ENCODE measurements at regions not wholly inside any gene's neighbourhood (a gene's known extent, or its start where the extent isn't known, plus 50 kb on each side); places are given as distances from the start of the nearest gene placed in this dataset.

DNA sequence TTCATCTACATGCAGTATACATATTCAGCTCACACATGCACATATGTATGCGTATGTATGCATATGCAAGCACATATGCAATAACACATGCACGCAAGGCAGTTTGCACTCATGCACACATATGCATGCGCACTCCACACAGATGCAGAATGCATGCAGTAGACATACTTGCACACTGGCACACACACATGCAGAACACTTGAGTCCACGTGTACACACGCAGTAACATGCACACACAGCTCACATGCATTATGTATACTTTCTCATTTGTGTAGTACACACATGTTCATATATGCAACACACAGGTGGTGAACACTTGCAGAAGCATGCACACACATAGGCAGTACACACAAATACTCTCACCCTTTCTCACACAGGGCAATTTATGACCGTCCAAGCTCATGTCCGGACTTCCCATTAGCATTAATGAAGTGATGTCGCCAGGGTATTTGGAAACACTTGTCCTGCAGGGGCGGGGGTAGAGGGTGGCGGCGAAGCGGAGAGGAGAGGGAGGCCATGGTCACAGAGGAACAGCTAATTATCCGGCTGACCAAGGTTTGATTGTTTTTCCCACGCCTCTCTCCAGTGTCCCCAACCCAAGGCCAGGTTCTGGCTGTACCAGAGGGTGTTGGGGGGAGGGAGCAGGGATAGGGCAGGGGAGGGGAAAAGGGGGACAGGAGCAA, 91.3 kb downstream of the VEGFA start:
- DNase-seq, result no peak

DNA sequence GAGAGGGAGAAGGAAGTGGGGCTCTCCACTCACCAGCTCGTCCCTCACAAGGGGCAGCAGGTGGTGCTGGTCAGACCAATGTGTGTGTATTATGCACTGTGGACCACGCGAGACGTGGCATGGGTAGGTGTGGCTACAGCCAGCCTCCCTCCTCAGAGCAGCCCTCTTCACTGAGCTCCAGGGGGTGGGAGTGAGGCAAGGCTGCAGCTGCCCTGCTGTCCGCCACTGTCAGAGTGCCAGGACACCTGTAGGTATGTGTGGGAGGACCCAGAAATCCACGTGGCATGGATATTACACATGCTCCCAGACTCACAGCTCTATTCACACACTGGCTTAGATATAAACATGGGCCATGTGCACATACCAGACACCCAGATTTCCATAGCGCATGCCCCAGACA, 90.3 kb downstream of the VEGFA start:
- no peak for DNase-seq

DNA sequence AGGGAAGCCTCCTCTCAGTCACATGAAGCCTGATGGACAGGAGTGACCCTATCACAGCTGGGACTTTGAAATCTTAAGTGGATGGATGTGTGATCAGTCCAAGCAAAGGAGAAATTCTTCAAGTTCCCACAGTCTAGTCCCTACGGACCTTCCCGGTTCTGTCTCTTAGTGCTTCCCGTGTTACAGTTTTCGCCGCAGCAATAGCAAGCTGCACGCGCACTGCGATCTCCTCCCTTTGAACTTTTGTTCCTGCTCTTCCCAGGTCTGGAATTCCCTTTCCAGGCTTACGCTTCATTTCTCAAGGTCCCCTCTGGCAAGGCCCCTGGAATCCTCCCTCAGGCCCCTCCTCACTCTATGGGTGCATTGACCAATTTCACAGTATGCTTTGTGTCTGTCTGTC, 89.2 kb downstream of the VEGFA start:
- DNase-seq, result no peak

DNA sequence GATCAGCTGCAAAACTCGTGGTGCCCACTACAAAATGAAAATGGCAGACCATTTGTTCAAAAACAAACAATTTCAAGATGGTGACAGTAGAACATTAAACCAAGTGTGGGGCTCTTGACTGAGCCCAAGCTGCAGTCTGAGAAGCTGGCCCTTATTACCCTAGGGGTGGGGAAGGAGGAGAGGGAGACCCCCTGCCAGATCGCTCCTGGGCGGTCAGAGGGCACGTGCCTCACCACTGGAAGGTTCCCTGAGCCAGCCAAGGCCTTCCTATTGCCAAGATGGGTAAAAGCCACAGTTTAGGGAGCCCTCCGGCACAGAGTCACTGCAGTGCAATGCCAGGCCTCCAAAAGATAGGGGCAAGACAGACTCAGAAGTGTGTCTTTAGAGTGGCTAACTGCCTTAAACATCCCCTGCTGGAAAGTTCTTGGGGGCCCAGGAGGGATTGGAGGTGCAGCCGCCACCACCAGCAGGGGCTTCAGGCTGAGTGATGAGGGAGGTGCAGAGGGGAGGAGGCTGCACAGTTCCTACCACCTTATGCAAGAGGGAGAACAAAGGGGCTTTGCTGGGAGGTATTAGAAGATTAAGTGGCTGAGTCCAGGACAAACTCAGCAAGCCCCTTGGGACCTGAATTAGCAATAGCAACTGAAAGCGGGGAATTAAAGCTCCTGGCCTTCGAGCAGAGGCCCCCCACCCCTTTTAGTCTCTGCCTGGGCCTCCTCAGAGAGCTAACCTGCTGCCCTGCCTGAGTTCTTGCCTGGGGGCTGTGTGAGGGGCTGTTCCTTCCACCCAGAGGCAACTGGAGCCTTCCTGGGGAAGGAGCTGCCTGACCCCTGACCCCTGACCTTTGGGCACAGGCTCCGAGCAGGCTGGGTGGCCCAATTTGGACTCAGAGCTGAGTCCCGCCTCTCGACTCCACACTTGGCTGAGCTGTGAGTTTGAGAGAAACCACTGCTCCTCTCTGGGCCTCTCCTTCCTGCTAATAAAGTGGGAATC, 88.4 kb downstream of the VEGFA start:
- no peak for DNase-seq

DNA sequence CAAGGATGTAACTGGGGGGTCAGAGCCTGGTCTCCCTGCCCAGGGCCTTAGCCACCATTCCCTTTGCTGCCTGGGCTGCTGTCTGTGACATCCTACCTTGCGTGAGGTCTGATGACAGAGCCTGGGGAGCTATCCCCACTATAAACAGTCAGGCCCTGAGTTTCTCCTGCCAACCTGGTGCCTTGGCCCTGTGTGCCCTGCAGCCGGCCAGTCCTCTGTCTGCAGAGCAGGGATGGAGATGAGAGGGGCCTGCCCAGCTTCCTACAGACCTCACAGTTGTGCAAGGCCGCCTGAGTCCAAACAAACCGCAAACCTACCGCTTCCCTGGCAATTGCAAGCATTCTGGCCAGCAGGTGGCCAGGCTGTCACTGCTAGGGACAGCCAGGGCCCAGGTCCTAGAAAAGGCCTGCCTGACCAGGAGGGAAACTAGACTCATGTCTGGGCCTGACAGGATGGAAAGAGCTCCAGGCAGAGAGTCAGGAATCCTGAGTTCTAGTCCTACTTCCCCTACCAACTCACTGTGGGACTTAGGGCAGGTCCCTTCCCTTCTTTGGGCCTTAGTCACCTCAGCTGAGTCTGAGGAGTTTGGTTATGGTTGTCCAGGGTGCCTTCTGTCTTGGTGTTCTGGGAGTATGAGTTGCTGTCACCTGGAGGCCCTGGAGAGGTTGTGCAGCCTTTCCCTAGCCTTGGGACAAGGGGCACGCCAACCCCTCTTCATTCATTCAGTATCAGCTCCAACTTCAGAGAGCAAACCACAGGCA, 86.2 kb downstream of the VEGFA start:
- DNase-seq, result no peak

DNA sequence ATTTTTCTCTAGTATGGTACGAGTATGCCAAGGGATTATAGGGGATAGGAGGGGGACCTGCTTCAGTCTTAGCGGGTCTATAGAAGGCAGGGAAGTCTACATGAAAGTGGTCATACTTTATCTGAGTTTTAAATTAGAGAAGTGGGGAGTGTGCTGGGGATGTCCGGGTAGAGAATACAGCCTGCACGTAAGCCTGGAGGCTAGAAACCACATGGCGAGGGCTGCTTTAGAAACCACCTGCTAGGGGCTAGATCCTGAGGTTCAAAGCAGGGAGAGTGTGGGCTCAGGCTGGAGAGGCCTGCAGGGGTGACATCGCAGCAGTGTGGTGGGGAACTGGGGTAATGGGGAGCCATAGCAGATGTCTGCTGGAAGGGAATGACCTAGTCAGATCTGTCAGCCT, 85.2 kb downstream of the VEGFA start:
- DNase-seq, result no peak

DNA sequence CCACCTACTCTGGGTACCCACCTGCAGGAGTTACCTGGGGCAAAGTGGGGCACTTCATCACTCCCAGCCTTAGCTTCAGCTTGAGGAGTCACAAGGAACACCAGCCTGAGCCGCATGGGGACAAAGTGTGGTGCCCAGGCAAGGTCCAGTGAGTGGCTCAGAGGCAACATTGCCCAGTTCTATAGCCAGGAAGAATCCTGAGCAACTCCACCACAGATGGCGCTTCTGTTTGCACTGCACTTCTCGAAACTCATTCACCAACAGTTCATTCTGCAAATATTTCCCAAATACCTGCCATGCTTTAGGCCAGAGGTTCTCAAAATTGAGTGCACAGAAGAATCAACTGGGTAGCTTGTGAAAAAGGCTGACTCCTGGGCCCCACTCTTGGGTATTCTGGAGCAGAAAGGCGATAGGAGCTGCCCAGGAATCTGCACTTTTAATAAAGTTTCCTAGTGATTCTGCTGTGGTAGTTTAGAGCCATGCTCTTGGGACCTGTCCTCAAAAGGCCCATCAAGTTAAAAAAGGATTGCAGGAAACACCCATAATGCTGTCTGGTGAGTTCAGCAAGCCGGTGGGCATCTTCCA, 83.1 kb downstream of the VEGFA start:
- no peak for DNase-seq

DNA sequence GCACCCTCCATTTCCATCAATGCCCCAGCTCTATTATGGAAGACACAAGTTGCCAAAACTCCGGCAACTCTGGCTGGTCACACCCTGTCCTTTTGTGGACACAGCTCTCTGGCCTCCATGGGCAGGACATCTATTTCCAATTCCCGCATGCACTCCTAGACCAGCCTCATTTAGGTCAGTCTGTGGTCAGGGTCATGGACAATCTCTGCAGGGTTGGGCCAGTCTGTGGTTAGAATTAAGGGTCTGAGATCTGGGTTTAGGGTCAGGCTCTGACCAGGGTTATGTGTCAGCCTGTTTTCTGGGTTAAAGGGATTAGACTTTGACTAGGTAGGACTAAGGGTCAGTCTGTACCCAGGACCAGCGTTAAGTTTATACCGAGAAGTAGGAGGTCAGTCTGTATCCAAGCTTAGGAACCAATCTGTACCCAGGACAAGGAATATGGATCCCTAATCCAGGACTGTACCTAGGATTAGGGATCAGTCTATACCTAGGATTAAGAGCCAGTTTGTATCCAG, 82.4 kb downstream of the VEGFA start:
- no peak for DNase-seq

DNA sequence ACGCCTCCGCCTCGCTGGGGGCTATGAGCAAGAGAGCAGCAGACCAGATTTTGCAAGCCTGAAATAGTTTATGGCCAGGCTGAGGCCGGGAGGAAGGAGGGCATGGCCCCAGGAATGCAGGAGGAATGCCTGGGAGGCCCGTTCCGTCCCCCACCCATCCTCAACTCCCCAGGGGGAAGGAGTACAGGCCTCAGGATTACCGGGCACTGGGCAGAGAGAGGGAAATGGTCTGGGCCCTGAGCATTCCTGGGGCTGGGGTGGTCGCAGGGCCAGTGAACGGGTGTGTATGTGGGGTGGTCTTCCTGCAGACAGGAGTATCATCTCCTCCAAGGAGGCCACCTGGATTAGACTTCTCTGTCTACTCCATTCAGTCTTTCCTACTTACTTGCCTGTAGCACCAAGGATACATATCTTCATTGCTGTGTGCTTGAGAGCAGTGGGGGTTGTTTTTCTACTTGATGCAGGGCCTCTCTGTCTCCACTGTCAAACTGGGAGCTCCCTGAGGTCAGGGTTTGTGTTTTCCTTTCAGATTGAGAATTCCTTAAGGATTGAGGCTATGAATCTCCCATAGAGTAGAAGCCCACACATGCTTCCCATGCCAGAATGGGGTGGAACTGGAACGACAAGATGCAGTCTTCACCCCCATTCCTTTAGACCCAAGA, 81.3 kb downstream of the VEGFA start:
- no peak for DNase-seq

DNA sequence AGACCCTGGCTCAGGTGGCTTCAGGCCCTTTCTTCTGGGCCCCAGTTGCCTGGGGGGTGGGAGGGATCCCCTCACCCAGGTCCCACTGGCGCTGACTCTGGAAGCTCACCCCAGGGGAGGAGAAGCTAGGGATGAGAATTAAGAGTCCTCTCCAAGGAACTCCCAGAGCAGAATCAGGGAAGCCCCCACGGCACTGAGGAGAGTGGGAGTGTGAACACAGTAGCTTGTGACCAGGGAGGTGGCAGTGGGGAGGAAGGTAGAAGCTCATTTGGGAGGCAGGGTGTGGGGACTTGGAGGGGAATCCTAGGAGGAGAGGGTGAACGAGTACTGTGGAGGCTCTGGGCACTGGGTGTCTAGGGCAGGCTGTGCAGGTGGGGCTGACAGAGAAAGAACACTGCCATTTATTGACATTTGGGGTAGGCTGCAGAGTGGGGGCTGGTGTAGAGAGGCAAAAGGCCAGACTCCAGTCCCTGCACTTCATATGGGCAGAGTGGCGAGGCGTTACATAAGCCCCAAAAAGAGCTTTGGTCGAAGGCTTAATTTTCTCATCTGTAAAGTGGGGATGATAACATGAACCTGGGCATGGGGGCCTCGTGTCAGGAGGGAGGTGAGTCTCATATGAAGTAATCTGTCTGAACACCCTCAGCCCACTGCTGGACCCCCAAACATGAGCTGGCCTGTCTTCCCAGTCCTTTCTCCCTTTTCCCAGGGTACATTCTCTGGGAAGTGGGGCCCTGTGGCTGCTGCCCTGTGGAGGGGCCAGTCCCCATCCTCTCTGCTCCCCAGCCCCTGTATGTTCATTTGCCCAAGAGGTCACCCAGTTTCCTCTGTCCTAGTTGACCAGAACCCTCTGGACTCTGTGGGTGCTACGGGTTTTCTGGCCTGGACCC, 80.5 kb downstream of the VEGFA start:
- DNase-seq, result no peak

DNA sequence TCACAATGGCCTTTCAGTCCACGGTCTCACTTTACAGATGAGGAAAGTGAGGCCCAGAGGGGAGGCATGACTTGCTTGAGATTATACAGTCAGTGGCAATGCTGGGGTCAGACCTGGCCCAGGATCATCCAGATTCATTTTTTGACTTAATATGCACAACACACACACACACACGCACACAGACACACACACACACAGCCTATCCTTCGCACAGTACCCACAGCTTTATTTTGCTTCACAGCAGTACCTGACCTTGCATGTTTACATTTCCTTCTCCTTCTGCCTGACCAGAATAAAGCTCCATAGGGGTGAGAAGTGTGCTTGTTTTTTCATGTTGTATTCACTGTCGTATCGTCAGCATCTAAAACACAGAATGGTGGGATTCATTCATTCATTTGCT, 79.8 kb downstream of the VEGFA start:
- no peak for DNase-seq

DNA sequence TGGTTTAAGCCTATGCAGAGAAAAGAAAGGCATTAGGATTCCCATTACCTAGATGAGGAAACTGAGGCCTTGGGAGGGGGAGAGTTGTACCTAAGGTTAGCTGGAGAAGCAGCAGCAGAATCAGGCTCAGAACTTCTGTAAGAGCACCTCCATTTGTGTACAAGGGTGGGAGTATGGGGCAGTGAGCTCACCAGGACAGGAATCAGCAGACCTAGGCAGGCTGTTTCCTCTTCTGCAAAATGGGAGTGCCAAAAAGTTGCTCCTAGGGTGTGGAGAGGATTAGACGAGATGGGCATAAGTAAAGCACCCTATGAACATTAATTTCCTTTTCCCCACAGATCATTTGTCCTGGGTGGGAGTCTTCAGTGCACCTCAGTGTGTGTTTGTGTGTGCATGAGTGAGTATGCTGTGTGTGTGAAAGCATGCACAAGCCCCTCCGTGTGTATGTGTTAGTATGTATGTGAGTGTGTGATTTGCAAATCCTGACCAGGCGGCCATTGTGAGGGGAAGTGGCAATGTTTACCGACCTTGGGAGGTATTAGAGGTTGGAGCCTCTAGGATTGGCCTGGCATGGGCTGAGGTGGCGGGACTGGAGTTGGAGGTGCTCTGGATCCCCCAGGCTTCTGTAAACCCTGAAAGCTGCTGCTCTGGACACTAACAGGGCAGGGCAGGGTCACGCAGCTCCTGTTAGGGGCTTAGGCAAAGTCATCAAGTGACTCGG, 78.8 kb downstream of the VEGFA start:
- DNase-seq, result no peak

DNA sequence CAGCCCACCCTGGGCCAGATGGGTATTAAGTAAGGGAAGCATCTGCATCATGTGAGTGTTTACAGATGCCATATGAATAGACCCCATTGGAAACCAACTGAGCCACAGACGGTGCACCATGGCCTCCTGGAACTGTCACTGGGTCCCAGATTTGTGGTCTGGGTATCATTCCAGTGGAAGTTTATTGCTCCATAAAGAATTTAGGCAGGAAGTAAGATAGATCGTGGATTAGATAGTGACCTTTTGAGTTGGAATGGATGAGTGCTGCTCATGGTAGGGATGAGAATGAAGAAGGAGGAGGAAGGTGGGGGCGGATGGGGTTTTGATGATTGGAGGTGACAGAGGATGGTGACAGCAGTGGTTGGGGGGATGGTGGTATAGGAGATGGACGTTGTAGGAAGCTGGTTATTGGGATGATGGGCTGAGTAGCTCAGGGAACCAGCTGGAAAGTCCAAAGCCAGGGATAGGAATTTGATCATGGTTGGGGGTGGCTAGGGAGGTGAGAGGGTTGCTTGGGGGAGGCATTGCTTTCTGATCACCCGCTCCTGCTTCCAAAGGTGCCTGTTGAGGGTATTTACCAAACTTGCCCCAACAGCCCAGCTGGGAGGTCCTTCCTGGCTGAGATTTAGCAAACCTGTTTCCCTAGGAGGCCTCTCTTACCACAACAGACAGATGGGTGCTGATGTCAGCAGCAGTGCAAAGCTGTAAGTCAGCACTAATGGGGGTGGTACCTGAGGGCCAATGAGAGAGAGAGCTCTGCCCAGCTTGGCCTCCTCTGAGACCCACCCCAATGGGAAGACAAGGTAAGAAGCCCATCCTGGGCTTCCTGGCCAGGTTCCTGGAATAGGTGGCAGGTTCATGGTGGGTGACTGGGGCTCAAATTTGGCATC, 78.0 kb downstream of the VEGFA start:
- DNase-seq, result no peak

DNA sequence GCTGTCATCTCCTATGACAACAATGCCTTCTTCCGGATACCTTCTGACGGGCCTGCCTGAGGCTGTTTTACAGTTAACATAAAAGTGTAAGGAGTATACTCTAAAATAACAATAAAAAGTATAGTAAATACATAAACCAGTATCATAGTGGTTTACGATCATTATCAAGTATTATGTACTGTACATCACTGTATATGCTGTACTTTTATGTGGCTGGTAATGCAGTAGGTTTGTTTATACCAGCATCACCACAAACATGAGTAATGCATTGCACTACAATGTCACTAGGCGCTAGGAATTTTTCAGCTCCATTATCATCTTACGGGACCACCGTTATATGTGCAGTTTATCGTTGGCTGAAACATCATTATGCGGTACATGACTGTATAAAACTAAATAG, 76.5 kb downstream of the VEGFA start:
- no peak for DNase-seq

DNA sequence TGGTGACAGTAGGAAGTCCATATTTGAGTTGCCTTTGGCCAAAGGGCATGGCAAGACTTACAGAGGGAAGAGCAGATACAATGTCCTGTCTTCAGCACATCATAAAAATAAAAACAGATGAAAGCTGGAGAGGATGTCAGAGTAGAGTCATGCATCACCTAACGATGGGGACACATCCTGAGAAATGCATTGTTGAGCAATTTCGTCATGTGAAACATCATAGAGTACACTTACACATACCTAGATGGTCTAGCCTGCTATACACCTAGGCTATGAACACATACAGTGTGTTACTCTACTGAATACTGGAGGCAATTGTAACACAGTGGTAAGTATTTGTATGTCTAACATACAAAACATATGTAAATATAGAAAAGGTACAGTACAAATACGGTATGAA, 75.6 kb downstream of the VEGFA start:
- DNase-seq, result no peak

DNA sequence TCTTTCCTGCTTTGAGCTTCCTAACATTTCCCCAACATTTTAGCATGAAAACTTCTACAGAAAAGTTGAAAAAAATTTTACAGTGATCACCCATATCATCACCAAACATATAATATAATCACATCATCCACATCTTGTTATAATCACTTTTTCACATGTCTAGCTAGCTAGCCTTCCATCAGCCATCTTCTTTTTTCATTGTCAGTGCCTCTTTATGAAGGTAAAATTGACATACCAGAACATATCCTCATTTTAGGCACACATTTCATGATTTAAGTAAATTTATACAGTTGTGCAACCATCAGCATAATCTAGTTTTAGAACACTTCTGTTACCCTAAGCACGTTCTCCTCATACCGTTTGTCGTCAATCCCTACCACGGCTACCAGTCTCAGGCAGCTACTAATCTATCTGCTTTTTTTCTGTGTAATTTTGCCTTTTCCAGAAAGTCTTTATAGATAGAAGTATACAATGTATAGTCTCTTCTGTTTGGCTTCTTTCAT, 73.7 kb downstream of the VEGFA start:
- no peak for DNase-seq

DNA sequence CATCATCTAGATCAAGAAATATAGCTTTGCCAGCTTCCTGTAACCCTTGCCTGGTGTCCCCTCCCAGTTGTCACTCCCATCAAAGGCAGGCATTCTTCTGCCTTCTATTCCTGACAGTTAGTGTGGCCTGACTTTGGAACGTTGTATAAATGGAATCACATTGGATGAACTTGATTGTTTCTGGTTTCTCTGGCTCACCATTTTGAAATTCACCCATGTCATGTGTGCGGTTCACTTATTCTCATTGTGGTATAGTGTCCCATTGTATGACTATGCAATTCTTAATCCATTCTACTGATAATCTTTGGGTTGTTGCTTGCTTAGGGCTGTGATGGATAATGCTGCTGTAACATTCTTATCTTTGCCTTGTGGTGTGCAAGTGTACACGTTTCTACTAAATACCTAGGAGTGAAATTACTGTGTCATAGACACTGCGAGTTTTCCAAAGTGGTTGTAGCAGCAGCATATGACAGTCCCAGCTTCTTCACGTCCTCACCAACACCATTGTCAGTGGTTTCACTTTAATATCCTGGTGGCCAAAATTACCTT, 73.2 kb downstream of the VEGFA start:
- no peak for DNase-seq

DNA sequence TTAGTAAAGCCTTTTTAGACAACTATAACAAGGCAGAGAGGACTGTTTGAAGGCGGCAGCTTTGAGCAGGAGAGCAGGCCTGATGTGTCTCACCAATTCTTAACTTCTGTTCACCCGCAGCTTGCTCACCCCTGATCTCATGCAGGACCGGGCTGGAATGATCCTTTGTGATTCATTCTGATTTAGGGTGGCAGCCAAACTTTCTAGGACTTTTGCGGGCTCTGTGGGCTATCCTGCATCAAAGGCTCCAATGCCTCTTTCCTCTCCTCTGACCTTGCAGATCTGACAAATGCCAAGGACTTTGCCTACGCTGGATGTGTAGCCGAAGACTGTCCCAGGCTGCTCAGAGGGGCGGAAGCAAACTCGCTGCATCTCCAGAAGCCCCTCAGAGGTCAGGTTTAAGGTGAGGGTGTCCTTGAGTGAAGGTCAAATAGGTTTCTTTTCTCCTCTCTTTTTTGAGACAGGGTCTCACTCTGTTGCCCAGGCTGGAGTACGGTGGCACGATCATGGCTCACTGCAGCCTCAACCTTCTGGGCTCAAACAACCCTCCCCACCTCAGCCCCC, 72.3 kb downstream of the VEGFA start:
- DNase-seq, result no peak

All from GF-D8 (cell line).